Neural progenitor cell (in vitro differentiated cells): ENCODE measurements at regions not wholly inside any gene's neighbourhood (a gene's known extent, or its start where the extent isn't known, plus 50 kb on each side); places are given as distances from the start of the nearest gene placed in this dataset.

Source experiments
- CTCF ChIP-seq: fragments of 200-600 bp; sonication (generic); IDR thresholded peaks from 2 replicates; pipeline ENCODE4 v1.5.1; 2017; ENCODE audit warnings: antibody characterized with exemption, mild to moderate bottlenecking
- EZH2 ChIP-seq: fragments of 200-600 bp; sonication (generic); IDR thresholded peaks from 2 replicates; pipeline ENCODE4 v1.6.1; 2017; ENCODE audit warnings: antibody characterized with exemption, mild to moderate bottlenecking, moderate library complexity
- EZH2phosphoT487 ChIP-seq: fragments of 200-600 bp; sonication (generic); IDR thresholded peaks from 2 replicates; pipeline ENCODE4 v1.6.1; 2017; ENCODE audit warnings: antibody characterized with exemption

GRCh38 chr4:107098401-107098800 is 62.3 kb upstream of the DKK2 start:
- TF ChIP-seq CTCF (no peak), EZH2 (no peak), EZH2phosphoT487 (no peak)
